HCT116 (cell line): ENCODE measurements at regions not wholly inside any gene's neighbourhood (a gene's known extent, or its start where the extent isn't known, plus 50 kb on each side); places are given as distances from the start of the nearest gene placed in this dataset.

ENCODE experiments used
- ATAC-seq: fragments of 200-7000 bp; cut with Tn5 transposase; 2 replicates; pipeline ENCODE4 v1.9.1; 2020; ENCODE audit warnings: mild to moderate bottlenecking, moderate library complexity
- BruUV-seq: library from RNA; stranded (reverse); fragments of 400-500 nt; replicated peaks from 2 replicates; lab custom pipeline; 2021; lab: Mats Ljungman, UMichigan
- CTCF ChIA-PET: fragments of 300-600 bp; sonication (Branson Sonifier 250); formaldehyde crosslinking; loops from one replicate; lab custom pipeline; 2021; ENCODE audit warnings: antibody characterized with exemption; lab: Charles Lee
- POLR2A ChIA-PET: fragments of 300-600, 350-600 bp; sonication (Branson Sonifier 250); formaldehyde crosslinking; loops from one replicate; lab custom pipeline; 2021; ENCODE audit warnings: antibody characterized with exemption; lab: Charles Lee
- RAD21 ChIA-PET, 2 experiments: fragments of 300-600 bp; sonication (Branson Sonifier 250); formaldehyde crosslinking; loops; one replicate each; lab custom pipeline; 2023; ENCODE audit warnings: low total read pairs in 2 of 2; ENCODE audit not compliant: uncharacterized antibody in 2 of 2, unreplicated experiment in 2 of 2, low non-redundant PET in 1 of 2; lab: Charles Lee
- DNase-seq: peaks from one replicate; pipeline ENCODE4 v3.0.0-alpha.2; 2010; ENCODE audit warnings: low read depth, low spot score
- H2AFZ ChIP-seq: fragments of 200-600 bp; shearing (Covaris generic), sonication (generic); 2 replicates; pipeline ENCODE4 v1.6.1; 2017; ENCODE audit warnings: low read depth, mixed run types, mixed read lengths, antibody characterized with exemption, low read length; ENCODE audit not compliant: poor library complexity, severe bottlenecking
- H3K27ac ChIP-seq: 2 replicates; pipeline ENCODE4 v1.5.1; 2012; ENCODE audit warnings: low read depth, low read length
- H3K27me3 ChIP-seq: fragments of 200-600 bp; sonication (generic); 2 replicates; pipeline ENCODE4 v1.6.1; 2016; ENCODE audit warnings: mixed run types, low read length, mixed read lengths; ENCODE audit not compliant: insufficient read depth
- H3K36me3 ChIP-seq, 2 experiments: fragments of 200-500 bp in 1 of 2; fragments of 200-600 bp in 1 of 2; sonication (Bioruptor generic) in 1 of 2; sonication (generic) in 1 of 2; 2 replicates each; pipeline versions ENCODE4 v1.5.1 to v1.6.1; 2014 to 2016; ENCODE audit warnings: low read length in 2 of 2, inconsistent platforms in 1 of 2, mixed read lengths in 1 of 2, mixed run types in 1 of 2; ENCODE audit not compliant: insufficient read depth in 2 of 2, control insufficient read depth in 1 of 2
- H3K4me1 ChIP-seq, 2 experiments: fragments of 200-600 bp in 1 of 2; sonication (generic) in 1 of 2; 2 replicates each; pipeline versions ENCODE4 v1.5.1 to v1.6.1; 2012 to 2017; ENCODE audit warnings: low read length in 2 of 2, inconsistent platforms in 1 of 2, mild to moderate bottlenecking in 1 of 2, mixed read lengths in 1 of 2, mixed run types in 1 of 2, moderate library complexity in 1 of 2; ENCODE audit not compliant: insufficient read depth in 2 of 2, control insufficient read depth in 1 of 2
- H3K4me2 ChIP-seq: fragments of 200-600 bp; sonication (generic); 2 replicates; pipeline ENCODE4 v1.6.1; 2017; ENCODE audit warnings: mixed run types, low read length, mixed read lengths
- H3K4me3 ChIP-seq, 2 experiments: fragments of 200-600 bp in 1 of 2; sonication (generic) in 1 of 2; replicated peaks in 1 of 2; 2 replicates each; pipeline ENCODE4 v1.5.1; 2011 to 2016; ENCODE audit warnings: low read length in 2 of 2, control low read depth in 1 of 2, low read depth in 1 of 2, mild to moderate bottlenecking in 1 of 2, mixed read lengths in 1 of 2, mixed run types in 1 of 2
- H3K79me2 ChIP-seq: fragments of 200-600 bp; sonication (generic); 2 replicates; pipeline ENCODE4 v1.6.1; 2017; ENCODE audit warnings: mild to moderate bottlenecking, mixed run types, low read length, moderate library complexity, mixed read lengths; ENCODE audit not compliant: insufficient read depth
- H3K9ac ChIP-seq: fragments of 200-600 bp; sonication (generic); 2 replicates; pipeline ENCODE4 v1.6.1; 2016; ENCODE audit warnings: low read length, mixed read lengths
- H3K9me2 ChIP-seq: fragments of 200-600 bp; sonication (generic), shearing (Covaris generic); 2 replicates; pipeline ENCODE4 v1.6.1; 2017; ENCODE audit warnings: mixed run types, mild to moderate bottlenecking, moderate library complexity; ENCODE audit not compliant: insufficient read depth
- H3K9me3 ChIP-seq, 2 experiments: fragments of 200-500 bp in 1 of 2; fragments of 200-600 bp in 1 of 2; sonication (Bioruptor generic) in 1 of 2; sonication (generic) in 1 of 2; 2 replicates each; pipeline ENCODE4 v1.6.1; 2014 to 2017; ENCODE audit warnings: low read length in 2 of 2, mixed read lengths in 2 of 2, inconsistent platforms in 1 of 2, low read depth in 1 of 2, mild to moderate bottlenecking in 1 of 2, mixed run types in 1 of 2, moderate library complexity in 1 of 2; ENCODE audit not compliant: control insufficient read depth in 1 of 2, insufficient read depth in 1 of 2
- H4K20me1 ChIP-seq: fragments of 200-600 bp; sonication (generic), shearing (Covaris generic); 2 replicates; pipeline ENCODE4 v1.6.1; 2017; ENCODE audit warnings: mixed run types, mild to moderate bottlenecking, moderate library complexity; ENCODE audit not compliant: insufficient read depth
- CBX3 ChIP-seq: IDR thresholded peaks from 2 replicates; pipeline ENCODE4 v1.6.1; 2012; ENCODE audit warnings: low read depth
- CEBPB ChIP-seq: IDR thresholded peaks from 2 replicates; pipeline ENCODE4 v1.6.1; 2012; ENCODE audit warnings: low read depth
- ELF1 ChIP-seq: IDR thresholded peaks from 2 replicates; pipeline ENCODE4 v1.6.1; 2012; ENCODE audit warnings: low read depth, borderline replicate concordance
- FOSL1 ChIP-seq: IDR thresholded peaks from 2 replicates; pipeline ENCODE4 v1.6.1; 2012; ENCODE audit warnings: low read depth
- JUND ChIP-seq: IDR thresholded peaks from 2 replicates; pipeline ENCODE4 v1.6.1; 2012
- MAX ChIP-seq: IDR thresholded peaks from 2 replicates; pipeline ENCODE4 v1.6.1; 2012
- POLR2AphosphoS5 ChIP-seq: IDR thresholded peaks from 2 replicates; pipeline ENCODE4 v1.6.1; 2011; ENCODE audit warnings: mild to moderate bottlenecking, low read depth, low read length, moderate library complexity
- SIN3A ChIP-seq: IDR thresholded peaks from 2 replicates; pipeline ENCODE4 v1.6.1; 2012; ENCODE audit warnings: low read depth
- SP1 ChIP-seq: IDR thresholded peaks from 2 replicates; pipeline ENCODE4 v1.6.1; 2012; ENCODE audit warnings: low read depth
- YY1 ChIP-seq: IDR thresholded peaks from 2 replicates; pipeline ENCODE4 v1.6.1; 2011; ENCODE audit warnings: low read length, low read depth, moderate library complexity, mild to moderate bottlenecking; ENCODE audit not compliant: insufficient replicate concordance; ENCODE audit errors: extremely low read depth
- ZFX ChIP-seq: fragments of 450-650 bp; IDR thresholded peaks from 2 replicates; pipeline ENCODE4 v1.6.1; 2017
- intact Hi-C: fragments of 100-400 bp; cut with micrococcal nuclease; formaldehyde crosslinking; loops from 2 replicates; pipeline ENCODE4 v1.10.0; 2022

DNA sequence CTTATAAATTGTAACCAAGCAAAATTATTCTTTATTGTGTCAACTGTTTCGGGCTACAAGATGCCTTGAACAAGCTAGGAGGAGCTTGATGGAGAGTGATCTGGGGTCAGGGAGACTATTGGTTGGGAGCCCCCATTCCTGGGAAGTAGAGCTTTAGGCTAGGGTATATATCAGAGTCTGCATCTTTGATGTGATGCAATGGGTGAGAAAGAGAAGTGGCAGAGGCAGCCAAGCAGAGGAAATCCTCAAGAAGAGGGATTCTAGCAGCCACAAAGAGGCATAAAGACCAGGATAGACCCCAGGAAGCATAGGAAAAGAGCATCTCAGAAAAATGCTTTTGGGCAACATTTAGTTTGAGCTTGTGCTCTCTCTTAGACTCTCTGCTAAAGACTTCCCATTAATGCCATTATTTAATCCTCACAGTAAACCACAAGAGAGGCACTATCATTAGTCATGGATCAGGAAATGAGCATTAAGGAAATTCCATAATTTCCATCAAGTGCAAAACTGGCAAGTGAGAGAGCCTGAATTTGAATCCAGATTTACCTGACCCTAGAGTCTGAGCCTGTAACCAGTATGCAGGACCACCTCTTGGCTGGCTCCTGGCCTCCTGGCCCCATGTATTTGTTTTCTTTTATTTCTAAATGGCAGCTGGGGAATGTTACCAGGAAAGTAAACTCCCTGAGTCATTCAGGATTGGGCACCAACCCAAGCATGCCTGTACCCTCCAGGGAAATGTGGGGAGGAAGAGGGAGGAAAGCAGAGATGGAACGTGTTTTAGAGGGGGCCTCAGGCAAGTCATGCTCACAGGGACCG is 118.7 kb downstream of the RPL22L1 start:
- ChIA-PET CTCF (interaction anchor here (0.9 to 1.2 kb wide), 2 partner anchors 53 to 60 kb away, joined by 3 read pairs; no protein-coding TSS in a partner anchor), POLR2A (interaction anchor here (1.0 to 1.5 kb wide), 2 partner anchors 14 to 119 kb away, joined by 3 to 4 read pairs; partner anchors contain the start of gene RPL22L1), RAD21 (no interaction called here)
- Histone ChIP-seq H3K9ac (peak overlapping the region; percentile 13; the same call in 1 of the 2 replicates), H3K4me2 (peak overlapping the region; percentile 72), H3K27ac (peak overlapping the region; percentile 33; the same call in 1 of the 2 replicates), H3K36me3 (no peaks in the 10 kb centered on the region), H2AFZ (peak overlapping the region; percentile 76), H3K4me3 (peak overlapping the region in 1 of 2 experiments; percentile 29; a peak in 2 of 4 replicates), H3K9me3 (no peaks in the 10 kb centered on the region), H4K20me1 (no peaks in the 10 kb centered on the region), H3K27me3 (no peaks in the 10 kb centered on the region), H3K79me2 (no peaks in the 10 kb centered on the region), H3K4me1 (peaks cover 14 to 29% of the 10 kb centered on the region in 2 experiments), H3K9me2 (no peaks in the 10 kb centered on the region)
- DNase-seq, result peak; percentile 44
- BruUV-seq, result no TSS peak
- no peak; the same call in 1 of the 2 replicates for TF ChIP-seq ELF1
- peak; percentile 82 for TF ChIP-seq JUND
- peak; percentile 2 for TF ChIP-seq YY1
- TF ChIP-seq ZFX, result no peak
- peak; percentile 83 for TF ChIP-seq FOSL1
- no peak for TF ChIP-seq SIN3A
- peak; percentile 51 for TF ChIP-seq MAX
- peak; percentile 68 for TF ChIP-seq CEBPB
- TF ChIP-seq CBX3, result peak; percentile 13; the same call in 1 of the 2 replicates
- peak; percentile 69; the same call in 1 of the 2 replicates for TF ChIP-seq SP1
- no peak for TF ChIP-seq POLR2AphosphoS5
- intact Hi-C loops, result no loop called here
- ATAC-seq, result peak; percentile 77
